NCI-H774 (cell line): ENCODE measurements at regions not wholly inside any gene's neighbourhood (a gene's known extent, or its start where the extent isn't known, plus 50 kb on each side); places are given as distances from the start of the nearest gene placed in this dataset.

Experiments used
- DNase-seq: peaks from one replicate; lab custom pipeline; 2025; lab: John Stamatoyannopoulos, UW

DNA sequence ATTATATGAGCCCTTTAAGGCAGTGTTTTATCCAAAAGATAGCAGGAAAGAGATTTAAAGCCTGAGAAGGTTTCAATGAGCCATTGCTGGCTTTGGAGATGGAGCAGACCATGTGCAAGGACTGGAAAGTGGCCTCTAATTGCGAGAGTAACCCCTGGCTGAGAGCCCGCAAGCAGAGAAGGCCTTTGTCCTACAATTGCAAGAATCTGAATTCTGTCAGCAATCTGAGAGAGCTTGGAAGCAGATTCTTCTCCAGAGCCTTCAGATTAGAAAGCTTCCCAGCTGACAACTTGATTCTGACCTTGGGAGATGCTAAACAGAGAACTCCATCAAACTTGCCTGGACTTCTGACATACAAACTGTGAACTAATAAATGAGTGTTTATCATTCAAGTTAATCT lies 528.7 kb upstream of the KLF12 start:
- DNase-seq: no peak

DNA sequence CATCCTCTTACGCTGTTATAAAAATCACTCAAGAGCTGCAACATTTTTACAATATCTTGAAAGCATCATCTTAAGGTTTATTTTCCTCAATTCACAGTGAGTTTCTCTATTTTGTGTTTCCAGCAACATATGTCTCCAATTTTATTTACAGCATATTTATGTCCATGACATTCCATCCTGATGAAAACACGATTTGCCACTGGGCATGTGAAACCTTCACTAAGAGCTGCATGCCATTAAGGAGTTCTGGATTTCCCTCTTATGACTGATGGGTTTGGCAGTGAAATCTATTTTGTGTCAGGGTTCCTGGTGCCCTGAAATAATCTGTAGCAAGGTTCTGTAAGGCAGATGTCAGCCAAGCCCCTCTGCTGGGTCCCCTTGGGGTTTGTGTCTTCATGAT lies 527.6 kb upstream of the KLF12 start:
- DNase-seq: no peak

DNA sequence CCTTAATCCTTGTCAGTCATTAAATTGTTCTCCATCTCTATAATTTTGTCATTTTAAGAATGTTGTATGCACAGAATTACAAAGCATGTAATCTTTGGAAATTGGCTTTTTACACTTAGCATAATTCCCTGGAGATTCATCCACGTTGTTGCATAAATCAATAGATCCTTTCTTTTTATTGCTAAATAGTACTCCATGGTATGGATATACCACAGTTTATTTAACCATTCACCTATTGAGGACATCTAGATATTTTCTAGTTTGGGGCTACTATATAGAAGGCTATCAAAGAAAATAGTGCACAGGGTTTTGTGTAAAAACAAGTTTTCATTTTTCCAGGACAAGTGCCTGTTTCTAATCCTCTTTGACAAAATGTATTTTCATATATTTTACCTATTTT lies 523.6 kb upstream of the KLF12 start:
- no peak for DNase-seq

DNA sequence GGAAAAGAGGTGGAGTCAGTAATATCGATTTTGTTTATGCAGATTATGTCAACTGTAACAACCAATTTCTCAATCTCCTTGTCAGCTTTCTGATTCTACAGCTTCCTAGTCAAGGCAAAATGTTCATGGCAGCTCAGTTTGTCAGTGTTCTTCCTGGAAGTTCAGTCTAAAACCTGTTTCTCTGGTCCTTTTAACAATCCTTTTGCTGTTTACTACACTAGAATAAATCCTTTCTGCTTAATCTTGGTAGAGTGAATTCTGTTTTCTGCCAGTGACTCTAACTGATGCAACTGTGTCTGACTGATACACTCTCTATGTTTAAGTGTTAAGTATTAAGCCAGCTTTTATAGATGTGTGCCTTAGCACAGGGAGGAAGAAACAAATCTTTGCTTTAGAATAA lies 516.9 kb upstream of the KLF12 start:
- DNase-seq: no peak

DNA sequence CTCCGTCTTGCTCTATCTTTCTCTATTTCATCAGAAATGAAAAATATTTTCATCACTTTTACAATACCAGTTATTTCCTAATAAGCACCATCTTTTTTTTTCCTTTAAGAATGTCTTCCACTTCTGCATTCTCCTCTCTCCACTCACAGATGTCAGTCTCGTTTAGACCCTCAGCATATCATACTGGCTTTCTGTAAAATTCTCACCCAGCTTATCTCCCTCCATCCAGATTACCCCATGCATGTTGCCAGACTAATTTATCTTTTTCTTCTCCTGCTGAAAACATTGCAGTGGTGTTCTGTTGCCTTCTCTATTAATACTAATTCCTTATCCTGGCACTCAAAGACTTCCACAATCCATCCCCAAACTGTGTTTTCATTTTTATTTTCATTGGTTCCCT lies 513.8 kb upstream of the KLF12 start:
- DNase-seq: no peak

DNA sequence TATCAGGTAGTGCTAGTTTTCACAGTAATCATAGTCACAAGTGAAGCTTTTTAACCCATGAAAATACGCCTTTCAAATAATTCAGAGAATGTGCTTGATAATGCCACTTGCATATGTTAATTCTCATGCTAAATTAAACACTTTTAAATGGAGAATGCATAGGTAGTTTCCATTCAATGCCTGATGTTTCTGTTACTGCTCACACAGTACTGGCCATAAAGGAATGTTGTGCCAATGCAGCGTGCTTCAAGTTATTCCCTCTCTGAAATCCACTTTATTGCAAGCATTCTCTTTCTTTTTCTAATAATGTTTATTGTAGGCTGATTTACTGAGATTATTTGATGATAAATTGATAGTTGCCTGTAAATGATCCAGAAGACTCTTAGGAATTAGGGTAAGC lies 513.0 kb upstream of the KLF12 start:
- no peak for DNase-seq

DNA sequence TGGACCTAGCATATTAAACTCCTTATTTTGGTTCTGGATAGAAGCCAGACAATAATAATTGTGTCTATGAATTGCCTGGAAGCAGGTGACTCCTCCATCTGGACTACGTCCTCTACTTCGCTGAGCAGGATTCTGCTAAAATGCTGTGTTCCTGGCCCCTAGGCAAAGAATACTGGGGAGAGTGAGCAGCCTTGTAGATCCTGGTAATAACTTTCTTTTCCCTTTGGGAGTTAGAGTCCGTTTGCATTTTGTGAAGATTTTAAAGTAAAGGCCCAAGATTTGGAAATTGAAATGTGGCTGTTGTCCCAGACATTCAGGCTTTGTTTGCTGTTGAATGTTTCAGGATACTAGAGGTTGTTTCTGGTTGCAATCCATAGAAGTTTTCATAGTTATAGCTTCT lies 511.9 kb upstream of the KLF12 start:
- no peak for DNase-seq

DNA sequence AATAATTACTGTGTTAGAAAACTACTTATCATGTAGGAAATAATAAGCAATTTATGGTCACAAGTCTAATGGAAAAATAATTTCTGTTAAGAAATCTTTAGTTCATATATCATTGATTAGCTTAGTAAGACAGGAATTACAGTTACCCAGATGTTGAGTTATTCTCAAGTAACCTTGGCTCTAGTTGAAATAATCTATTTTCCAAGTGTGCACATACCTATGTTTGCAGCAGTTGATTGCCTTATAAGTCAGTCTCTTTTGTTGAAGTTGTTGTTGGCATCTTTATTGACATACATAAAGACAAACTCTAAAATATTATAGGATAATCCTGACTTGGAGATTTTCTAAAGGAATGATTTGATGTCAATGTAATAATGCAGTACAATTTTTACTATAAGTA lies 511.4 kb upstream of the KLF12 start:
- no peak for DNase-seq

DNA sequence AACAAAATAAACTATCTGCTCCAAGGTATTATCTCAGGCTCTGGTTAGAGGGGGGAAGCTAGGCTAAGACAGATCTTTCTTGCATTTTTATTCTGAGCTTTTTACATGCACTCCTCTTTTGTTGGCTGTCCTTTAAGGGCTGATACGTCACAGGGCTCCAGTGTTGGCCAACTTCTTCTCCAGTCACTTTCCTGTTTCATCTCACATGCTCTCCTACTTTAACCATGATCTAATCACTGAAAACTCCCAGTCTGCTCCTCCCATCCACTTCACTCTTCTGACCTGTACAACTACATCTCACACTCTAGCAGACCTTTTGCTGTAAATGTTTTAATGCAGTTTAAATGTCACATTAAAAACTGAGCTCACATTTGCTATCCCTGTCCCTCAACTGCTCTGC lies 510.0 kb upstream of the KLF12 start:
- no peak for DNase-seq

DNA sequence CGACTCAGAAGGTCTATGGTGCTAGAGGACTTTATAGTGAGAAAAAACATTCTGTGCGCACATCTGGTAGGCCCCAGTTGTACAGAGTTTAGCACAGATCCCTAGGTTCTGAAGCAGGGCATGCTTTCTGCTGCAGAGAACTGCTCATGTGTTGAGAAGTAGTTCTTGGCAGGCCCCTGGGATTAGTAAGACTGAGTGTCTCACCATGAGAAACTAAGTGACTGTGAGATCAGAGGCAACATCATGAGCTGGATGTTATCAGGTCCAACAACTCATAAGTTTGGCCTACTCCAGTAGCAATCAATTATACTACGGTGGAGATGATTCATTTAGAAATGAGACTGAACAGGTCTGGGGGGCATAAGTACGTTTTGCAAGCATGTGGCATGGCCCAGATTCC lies 507.4 kb upstream of the KLF12 start:
- DNase-seq: no peak

DNA sequence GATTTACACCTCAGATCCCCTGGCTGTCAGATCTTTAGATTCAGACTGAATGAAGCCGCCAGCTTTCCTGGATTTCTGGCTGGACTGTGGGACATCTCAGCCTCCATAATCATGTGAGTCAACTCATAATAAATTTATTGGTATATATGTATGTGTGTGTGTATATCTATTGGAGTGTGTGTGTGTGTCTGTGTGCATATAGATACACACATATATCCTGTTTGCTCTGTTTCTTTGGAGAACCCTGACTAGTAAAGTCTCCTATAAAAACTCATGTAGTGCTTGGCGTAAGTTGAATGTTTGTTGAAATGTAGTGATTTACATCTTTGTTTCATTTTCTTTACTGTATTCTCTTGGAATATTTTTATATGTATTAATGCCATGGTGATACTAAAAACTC lies 499.5 kb upstream of the KLF12 start:
- DNase-seq: no peak

DNA sequence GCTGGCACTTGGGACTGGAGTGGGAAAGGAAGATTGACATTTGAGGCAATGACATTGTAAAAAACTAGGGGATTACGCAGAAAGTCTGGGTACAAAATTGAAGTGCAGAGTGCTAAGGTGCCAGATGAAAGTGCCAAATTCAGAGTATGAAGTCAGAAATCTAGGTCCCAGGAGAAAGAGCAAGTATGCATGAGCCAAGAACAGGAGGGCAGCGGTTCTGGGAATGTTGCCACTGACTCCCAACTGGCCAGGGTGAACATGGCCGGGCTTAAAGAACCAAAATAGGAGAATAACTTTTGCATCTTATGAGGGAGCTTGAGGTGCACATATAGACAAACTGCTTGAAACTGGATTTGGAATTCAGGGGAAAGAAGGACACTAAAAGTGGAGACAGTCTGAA lies 495.8 kb upstream of the KLF12 start:
- DNase-seq: no peak

DNA sequence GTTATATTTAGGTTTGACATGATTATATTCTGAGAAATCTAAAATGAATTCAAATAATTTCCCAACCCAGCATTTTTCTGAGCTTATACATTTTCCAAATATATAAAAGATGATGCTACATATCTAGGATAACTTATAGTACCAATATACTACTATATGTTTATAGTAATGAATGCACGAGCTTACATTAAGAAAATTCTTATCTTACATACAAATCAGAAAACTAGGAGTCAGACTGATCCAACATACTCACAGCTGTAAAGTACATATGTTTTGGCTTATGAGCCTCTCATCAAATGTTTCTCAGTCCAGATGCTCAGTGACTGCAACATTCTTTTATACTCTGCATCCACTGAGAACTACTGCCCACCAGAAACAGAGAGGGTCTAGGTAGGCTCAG lies 491.3 kb upstream of the KLF12 start:
- DNase-seq: no peak

DNA sequence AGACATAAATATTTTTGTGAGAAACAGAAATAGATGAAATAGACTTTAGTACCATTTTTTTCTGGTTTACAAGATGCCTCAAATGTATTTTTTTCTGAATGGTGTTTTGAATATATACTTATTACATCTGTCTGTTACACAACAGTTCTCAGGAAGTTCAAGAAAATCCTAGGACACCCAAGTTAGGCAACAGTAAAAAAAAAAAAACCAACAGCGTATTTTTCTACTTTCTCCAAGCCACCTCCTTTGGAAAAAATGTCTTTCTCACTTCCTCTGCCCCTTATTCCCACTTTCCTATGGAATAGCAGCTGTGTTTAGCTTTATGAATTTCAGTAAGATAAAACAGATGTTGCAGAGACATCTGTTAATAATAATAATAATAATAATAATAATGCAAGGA lies 489.6 kb upstream of the KLF12 start:
- DNase-seq: no peak

DNA sequence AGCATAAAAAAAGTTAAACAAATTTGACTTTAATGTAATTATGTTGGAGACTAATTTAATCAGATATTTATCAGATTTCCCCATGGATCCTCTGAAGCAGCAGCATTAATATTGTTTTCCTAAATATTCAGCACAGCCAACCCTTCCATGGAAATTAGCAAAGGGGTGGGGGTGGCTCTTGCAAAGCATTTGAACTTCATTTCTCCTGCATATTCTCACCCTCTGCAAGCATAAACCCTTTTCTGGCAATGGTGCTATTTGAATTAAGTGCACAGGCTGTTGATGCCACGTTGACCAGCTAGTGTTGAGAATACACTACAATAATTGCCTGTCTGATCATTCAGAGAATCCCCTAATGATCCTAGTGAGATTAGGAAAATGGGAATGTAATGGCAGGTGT lies 488.1 kb upstream of the KLF12 start:
- DNase-seq: no peak

DNA sequence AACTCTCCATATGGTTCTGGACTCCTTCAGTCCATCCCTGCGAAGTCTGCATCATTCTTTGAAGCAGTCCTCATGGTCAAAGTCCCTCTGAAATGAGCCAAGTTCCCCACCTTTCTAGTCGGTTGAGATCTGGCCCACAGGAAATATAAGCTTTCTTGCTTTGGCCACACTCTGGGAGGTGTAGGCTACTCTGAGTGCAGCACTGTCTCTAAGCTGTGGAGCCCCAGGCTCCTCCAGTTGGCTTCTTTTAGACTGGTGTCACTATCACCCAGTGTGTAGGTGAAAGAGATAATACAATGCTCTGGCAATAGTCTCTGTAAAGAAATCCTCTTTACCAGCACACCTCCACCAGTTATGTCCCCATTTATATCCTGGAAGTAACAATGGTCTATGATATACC lies 486.5 kb upstream of the KLF12 start:
- DNase-seq: no peak

DNA sequence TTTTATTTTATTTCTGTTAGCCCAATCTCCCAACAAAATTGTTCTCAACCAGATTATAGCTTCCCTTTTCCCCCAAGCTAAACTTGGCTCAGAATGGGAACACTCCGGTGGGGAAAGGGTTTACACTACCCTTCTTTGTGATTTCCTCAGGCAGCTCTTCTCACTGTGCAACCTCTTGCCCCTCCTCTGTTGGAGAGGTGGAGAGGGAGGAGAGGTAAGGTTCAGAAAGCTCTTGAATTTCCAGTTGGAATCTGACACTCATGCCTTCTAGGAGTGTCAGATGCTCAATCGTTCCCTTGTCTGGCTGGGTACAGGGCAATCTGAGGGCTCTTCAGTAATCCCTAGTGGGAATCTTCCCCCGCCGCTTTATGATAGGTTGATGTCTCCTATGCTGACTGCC lies 486.1 kb upstream of the KLF12 start:
- DNase-seq: no peak

DNA sequence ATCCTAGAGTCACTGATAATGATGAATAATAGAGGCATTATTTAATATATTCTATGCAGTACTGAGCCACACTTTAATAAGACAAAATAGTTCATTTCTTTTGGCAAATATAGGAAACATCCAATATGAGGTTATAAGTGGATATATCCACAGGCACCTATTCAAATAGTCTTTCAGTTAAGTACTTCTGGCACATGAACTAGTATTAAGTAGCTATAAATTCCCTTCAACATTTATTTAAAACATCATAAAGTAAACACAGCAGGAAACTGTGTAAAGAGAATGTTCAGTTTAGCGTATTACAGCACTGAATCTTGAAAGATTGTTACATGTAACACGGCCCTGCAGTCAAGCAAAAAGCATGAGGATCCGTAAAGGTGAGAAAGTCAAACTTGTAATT lies 463.3 kb upstream of the KLF12 start:
- DNase-seq: peak; percentile 5

DNA sequence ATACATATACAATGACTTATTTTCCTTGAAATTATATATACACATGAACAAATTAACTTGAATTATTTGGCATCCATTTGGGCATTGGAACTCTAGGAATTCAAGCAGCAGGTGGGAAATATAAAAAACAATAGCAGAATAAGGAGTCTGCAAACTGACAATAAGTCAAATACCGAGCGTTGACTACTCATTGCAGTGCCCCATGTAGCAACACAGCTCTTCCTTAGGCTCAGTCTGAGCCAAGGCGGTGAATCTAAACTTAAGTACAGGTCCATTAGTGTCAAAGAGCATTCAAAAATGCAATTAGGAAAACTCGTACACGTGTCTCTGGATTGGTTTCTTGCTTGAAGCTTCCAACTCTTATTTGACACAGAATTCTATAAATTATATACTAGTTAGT lies 462.5 kb upstream of the KLF12 start:
- no peak for DNase-seq

DNA sequence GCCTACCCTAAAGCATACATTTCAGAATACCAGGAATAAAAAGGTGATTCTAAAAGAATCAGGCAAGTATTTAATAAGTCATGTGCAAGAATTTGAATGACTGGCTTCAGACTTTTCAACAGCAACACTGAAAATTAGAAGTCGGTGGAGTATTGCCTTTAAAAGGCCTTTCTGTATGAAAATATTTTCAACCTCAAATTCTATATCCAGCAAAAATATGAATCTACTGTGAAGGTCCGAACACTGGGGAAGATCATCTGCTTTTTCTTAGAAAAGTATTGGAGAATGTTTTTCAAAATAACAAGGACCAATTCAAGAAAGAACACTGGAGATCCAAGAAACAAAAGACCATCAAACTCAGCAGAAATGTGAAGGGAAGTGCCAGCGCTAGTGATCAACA lies 459.5 kb upstream of the KLF12 start:
- DNase-seq: no peak

DNA sequence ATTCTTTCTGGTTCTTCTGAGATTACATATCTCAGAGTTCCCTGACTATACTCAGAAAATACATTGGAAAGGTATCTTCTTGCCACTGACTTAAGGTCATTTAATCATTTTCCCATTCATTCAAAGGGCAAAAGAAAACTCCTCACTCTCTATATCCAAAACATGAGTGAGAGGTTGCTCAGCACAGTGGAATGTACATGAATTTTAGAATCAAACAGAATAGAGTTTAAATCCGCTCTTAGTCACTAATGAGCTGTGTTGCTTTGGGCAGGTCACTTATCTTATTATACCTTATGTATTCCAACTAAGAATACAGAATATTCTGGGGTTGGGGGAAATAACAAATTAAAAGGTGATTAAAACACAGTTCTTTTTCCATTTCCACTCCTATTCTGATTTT lies 452.6 kb upstream of the KLF12 start:
- DNase-seq: no peak

DNA sequence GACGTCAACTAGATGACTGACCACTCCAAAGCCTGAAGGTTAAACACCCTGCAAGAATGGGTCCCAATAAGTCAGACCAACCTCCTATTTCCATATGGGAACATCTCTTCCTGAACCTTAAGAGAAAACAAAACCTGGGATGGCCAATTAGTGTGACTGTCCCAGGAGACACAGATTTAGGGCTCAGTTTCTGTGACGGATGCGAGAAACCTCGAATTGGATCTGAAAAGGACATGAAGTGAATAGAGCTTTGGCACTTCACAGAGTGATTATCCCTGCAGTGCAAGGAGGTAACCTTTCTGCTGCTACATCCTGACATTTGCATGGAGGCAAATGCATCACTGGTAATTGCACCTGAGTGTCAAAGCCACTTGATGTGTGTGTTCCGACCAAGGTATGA lies 442.2 kb upstream of the KLF12 start:
- DNase-seq: no peak

DNA sequence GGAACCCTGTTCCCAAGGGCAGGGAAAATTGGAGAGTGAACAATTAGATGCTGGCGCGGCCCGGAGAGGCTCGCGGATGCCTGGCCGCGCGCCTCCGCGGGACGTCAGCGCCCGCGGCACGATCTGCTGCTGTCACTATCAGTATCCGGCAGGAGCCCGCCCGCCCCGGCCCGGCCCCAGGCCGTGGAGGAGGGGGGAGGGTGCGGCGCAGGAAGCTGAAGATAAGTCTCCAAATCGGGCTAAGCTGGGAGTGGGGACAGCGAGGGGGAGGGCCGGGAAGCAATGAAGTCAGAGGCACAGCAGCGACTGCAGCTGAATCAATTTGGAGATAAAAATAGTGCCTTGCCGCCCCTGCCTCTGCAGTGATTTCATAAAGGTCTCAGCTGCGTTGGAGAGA lies 441.5 kb upstream of the KLF12 start:
- no peak for DNase-seq

DNA sequence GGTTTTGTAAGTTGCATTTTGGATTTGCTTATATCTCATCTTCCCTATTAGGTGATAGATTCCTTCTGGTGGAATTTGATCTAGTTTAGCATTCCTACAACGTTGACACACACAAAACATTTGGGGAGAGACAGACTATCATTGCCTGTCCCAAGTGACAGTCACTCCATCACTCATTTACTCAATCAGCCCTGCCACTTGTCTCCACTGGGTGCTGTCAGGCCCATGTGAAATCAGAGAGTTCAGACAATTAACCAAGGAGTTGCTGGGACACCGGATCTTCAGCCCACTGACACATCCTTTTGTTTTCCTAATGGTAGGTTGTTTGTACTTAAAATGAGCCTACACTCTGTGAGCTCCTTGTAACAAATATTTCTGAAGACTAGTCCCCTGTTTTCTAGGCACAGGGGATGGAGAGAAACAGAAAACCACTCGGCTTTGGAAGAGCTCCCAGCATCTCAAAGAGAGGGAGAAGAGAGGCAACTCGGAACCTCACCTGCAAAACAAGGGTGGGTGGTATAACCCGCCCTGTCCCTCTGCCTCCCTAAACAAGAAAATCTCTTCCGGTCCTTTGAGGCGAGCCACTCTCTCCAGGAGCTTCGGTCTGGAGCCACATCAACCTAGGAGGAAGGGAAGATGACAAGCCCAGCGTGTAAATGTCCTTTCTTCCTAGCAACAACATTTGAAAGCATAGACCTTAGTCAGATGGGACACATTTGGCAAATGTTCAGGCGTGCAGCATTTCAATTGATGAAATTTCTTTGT lies 440.9 kb upstream of the KLF12 start:
- DNase-seq: no peak

DNA sequence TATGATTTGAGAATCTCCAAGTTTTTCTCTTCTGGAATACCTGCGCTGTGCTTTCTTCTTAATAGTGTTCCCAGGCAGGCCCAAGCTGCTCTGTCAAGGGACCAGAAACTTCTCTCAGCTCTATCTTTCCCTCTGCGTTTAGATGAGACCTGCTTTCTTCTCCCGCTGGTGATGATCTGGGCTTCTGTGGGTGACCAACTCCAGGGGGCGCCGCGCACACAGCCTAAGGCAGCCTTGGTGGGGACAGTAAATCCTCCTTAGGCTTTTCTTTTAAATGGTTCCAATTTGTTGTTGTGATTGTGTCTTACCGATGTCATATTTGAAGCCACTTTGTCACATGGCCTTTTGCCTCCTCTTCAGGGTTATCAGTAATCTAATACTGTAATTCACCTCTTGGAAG lies 439.4 kb upstream of the KLF12 start:
- no peak for DNase-seq
